ENCODE measurements at regions not wholly inside any gene's neighbourhood (a gene's known extent, or its start where the extent isn't known, plus 50 kb on each side); places are given as distances from the start of the nearest gene placed in this dataset.

DNA sequence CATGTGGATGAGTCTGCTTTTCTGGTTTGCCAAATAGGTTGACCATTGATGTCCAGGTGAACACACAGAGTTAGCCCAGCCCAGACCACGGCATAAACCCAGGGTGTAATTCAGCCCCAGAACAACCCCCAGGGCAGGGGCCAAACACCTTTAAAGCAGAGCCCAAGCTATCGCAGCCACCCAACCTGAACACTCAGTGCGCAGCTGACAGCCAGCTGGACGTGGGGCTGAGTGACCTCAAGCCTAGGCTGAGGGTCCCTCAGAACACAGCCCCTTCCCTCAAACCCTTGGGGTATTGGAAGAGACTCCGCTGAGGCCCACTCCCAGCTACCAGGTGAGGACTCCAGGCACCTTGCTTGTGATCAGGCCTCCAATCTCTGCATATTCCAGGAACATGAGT, 161.5 kb upstream of the NECTIN1 start:
- TF ChIP-seq, protein P1, sequence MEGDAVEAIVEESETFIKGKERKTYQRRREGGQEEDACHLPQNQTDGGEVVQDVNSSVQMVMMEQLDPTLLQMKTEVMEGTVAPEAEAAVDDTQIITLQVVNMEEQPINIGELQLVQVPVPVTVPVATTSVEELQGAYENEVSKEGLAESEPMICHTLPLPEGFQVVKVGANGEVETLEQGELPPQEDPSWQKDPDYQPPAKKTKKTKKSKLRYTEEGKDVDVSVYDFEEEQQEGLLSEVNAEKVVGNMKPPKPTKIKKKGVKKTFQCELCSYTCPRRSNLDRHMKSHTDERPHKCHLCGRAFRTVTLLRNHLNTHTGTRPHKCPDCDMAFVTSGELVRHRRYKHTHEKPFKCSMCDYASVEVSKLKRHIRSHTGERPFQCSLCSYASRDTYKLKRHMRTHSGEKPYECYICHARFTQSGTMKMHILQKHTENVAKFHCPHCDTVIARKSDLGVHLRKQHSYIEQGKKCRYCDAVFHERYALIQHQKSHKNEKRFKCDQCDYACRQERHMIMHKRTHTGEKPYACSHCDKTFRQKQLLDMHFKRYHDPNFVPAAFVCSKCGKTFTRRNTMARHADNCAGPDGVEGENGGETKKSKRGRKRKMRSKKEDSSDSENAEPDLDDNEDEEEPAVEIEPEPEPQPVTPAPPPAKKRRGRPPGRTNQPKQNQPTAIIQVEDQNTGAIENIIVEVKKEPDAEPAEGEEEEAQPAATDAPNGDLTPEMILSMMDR (IDR thresholded peaks at IDR 0.05), result no peak
- no peak for TF ChIP-seq POLR2A (IDR thresholded peaks at IDR 0.05)
